ENCODE measurements at regions not wholly inside any gene's neighbourhood (a gene's known extent, or its start where the extent isn't known, plus 50 kb on each side); places are given as distances from the start of the nearest gene placed in this dataset.
"Not testable (repeated sequence)": the region's sequence is repeated elsewhere in the genome, so short reads cannot be mapped to it uniquely, and the experiment has no call there.

DNA sequence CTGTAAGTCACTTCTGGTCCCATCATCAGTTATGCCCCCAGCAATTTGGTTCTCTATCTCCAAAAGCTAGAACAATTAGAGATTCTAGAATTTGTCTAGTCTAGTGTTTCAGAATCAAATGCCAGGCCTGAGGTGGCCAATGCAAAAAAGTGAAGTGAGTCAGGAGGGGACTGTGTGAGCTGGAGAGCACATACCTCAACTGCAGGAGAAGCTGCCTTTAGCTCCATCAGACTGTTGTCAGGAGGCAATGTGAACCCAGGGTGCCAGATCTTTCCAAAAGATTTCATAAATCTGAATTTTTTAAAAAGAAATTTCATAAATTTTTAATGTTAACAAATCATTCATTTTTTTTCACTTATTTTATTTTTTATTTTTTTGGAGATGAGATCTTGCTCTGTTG, 80.7 kb upstream of the EOMES start:
- H3K4me1 ChIP-seq (ENCODE audit: insufficient read depth, low read length, poor library complexity, severe bottlenecking) = no peaks in the 10 kb centered on the region
- no peak for TF ChIP-seq EZH2 (IDR thresholded peaks at IDR 0.05; ENCODE audit: borderline replicate concordance, low read depth, low read length, poor library complexity, severe bottlenecking)
- TF ChIP-seq, protein P1, sequence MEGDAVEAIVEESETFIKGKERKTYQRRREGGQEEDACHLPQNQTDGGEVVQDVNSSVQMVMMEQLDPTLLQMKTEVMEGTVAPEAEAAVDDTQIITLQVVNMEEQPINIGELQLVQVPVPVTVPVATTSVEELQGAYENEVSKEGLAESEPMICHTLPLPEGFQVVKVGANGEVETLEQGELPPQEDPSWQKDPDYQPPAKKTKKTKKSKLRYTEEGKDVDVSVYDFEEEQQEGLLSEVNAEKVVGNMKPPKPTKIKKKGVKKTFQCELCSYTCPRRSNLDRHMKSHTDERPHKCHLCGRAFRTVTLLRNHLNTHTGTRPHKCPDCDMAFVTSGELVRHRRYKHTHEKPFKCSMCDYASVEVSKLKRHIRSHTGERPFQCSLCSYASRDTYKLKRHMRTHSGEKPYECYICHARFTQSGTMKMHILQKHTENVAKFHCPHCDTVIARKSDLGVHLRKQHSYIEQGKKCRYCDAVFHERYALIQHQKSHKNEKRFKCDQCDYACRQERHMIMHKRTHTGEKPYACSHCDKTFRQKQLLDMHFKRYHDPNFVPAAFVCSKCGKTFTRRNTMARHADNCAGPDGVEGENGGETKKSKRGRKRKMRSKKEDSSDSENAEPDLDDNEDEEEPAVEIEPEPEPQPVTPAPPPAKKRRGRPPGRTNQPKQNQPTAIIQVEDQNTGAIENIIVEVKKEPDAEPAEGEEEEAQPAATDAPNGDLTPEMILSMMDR (conservative IDR thresholded peaks at IDR 0.05; ENCODE audit: low read depth, low read length) = no peak
- H3K27ac ChIP-seq (ENCODE audit: low read depth, low read length, poor library complexity, severe bottlenecking) = no peak overlapping the region
- ChIA-PET POLR2A (ENCODE audit: low non-redundant PET) (no interaction called here), CTCF (no interaction called here)
- no peak overlapping the region for H3K4me3 ChIP-seq (ENCODE audit: low read depth, low read length, poor library complexity, severe bottlenecking)
- no peak for DNase-seq (ENCODE audit: low spot score)
- no peaks in the 10 kb centered on the region for H3K27me3 ChIP-seq (replicated peaks; ENCODE audit: insufficient read depth, low read depth, low read length, poor library complexity)
- no peaks in the 10 kb centered on the region for H3K36me3 ChIP-seq (ENCODE audit: insufficient read depth, low read length, poor library complexity, severe bottlenecking)
- intact Hi-C loops (cut with micrococcal nuclease; ENCODE audit: unreplicated experiment) = no loop called here
- no TSS peak for BruUV-seq (replicated peaks)
- no peaks in the 10 kb centered on the region for H3K9me3 ChIP-seq (ENCODE audit: low read depth, low read length, poor library complexity, severe bottlenecking)

DNA sequence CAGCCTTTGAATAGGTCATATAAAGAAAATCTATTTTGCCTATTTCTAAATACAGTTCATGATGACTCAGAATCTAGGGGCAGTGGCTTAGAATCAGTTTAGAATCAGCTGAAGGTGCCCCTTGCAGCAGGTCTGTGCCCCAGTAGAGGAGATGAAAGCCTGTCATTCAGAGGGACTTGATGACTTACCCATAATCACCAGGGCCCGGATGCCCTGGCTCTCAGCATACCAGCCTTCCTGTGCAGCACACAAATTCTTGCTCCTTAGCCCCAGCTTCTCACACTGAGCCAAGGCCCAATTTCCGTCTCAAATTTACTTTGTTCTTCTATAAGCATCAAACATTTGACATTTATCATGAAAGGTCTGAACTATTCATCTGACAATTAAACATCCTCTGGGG, 83.2 kb upstream of the EOMES start:
- no TSS peak for BruUV-seq (replicated peaks)
- H3K4me3 ChIP-seq (ENCODE audit: low read depth, low read length, poor library complexity, severe bottlenecking) = no peak overlapping the region
- intact Hi-C loops (cut with micrococcal nuclease; ENCODE audit: unreplicated experiment) = no loop called here
- no peaks in the 10 kb centered on the region for H3K4me1 ChIP-seq (ENCODE audit: insufficient read depth, low read length, poor library complexity, severe bottlenecking)
- no peaks in the 10 kb centered on the region for H3K36me3 ChIP-seq (ENCODE audit: insufficient read depth, low read length, poor library complexity, severe bottlenecking)
- H3K9me3 ChIP-seq (ENCODE audit: low read depth, low read length, poor library complexity, severe bottlenecking) = no peaks in the 10 kb centered on the region
- no peaks in the 10 kb centered on the region for H3K27me3 ChIP-seq (replicated peaks; ENCODE audit: insufficient read depth, low read depth, low read length, poor library complexity)
- no peak overlapping the region for H3K27ac ChIP-seq (ENCODE audit: low read depth, low read length, poor library complexity, severe bottlenecking)
- POLR2A ChIA-PET (ENCODE audit: low non-redundant PET) = no interaction called here
- TF ChIP-seq EZH2 (IDR thresholded peaks at IDR 0.05; ENCODE audit: borderline replicate concordance, low read depth, low read length, poor library complexity, severe bottlenecking) = no peak
- TF ChIP-seq, protein P1 (conservative IDR thresholded peaks at IDR 0.05; ENCODE audit: low read depth, low read length) = no peak
- CTCF ChIA-PET = no interaction called here
- DNase-seq (ENCODE audit: low spot score) = no peak

DNA sequence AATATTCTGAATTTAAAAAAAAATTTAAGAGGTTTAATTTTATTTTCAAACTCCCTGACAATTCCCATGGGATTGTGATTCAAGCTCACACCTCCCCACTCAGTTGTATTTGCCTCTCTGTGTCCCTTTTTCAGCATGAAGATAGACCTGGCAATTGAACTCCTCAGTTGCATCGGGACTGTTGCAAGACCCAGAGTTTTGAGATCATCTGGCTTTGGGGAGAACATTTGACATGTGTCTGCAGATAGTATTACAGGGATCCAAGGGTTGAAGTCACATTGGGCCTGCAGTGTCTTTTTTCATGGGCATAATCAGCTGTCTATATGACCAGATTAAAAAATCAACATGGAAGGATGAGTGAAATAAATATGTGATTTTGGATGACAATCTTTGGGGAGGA, 91.1 kb upstream of the EOMES start:
- TF ChIP-seq, protein P1 (conservative IDR thresholded peaks at IDR 0.05; ENCODE audit: low read depth, low read length) = no peak
- no peak for TF ChIP-seq EZH2 (IDR thresholded peaks at IDR 0.05; ENCODE audit: borderline replicate concordance, low read depth, low read length, poor library complexity, severe bottlenecking)
- Histone ChIP-seq H3K4me1 (ENCODE audit: insufficient read depth, low read length, poor library complexity, severe bottlenecking) (no peaks in the 10 kb centered on the region), H3K9me3 (ENCODE audit: low read depth, low read length, poor library complexity, severe bottlenecking) (no peaks in the 10 kb centered on the region), H3K4me3 (ENCODE audit: low read depth, low read length, poor library complexity, severe bottlenecking) (no peak overlapping the region), H3K27ac (ENCODE audit: low read depth, low read length, poor library complexity, severe bottlenecking) (no peak overlapping the region), H3K36me3 (ENCODE audit: insufficient read depth, low read length, poor library complexity, severe bottlenecking) (no peaks in the 10 kb centered on the region), H3K27me3 (replicated peaks; ENCODE audit: insufficient read depth, low read depth, low read length, poor library complexity) (no peaks in the 10 kb centered on the region)
- CTCF ChIA-PET = no interaction called here
- intact Hi-C loops (cut with micrococcal nuclease; ENCODE audit: unreplicated experiment) = no loop called here
- POLR2A ChIA-PET (ENCODE audit: low non-redundant PET) = no interaction called here
- no peak for DNase-seq (ENCODE audit: low spot score)
- BruUV-seq (replicated peaks) = no TSS peak

DNA sequence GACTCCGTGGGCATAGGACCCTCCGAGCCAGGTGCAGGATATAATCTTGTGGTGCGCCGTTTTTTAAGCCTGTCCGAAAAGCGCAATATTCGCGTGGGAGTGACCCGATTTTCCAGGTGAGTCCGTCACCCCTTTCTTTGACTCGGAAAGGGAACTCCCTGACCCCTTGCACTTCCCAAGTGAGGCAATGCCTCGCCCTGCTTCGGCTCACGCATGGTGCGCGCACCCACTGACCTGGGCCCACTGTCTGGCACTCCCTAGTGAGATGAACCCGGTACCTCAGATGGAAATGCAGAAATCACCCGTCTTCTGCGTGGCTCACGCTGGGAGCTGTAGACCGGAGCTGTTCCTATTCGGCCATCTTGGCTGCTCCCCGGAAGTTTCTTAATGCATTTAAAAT, 99.5 kb upstream of the EOMES start:
- POLR2A ChIA-PET (ENCODE audit: low non-redundant PET); CTCF ChIA-PET; H3K27ac ChIP-seq (ENCODE audit: low read depth, low read length, poor library complexity, severe bottlenecking); H3K9me3 ChIP-seq (ENCODE audit: low read depth, low read length, poor library complexity, severe bottlenecking); H3K36me3 ChIP-seq (ENCODE audit: insufficient read depth, low read length, poor library complexity, severe bottlenecking); H3K4me1 ChIP-seq (ENCODE audit: insufficient read depth, low read length, poor library complexity, severe bottlenecking); DNase-seq (ENCODE audit: low spot score); BruUV-seq (replicated peaks); H3K4me3 ChIP-seq (ENCODE audit: low read depth, low read length, poor library complexity, severe bottlenecking); intact Hi-C loops (cut with micrococcal nuclease; ENCODE audit: unreplicated experiment); H3K27me3 ChIP-seq (replicated peaks; ENCODE audit: insufficient read depth, low read depth, low read length, poor library complexity): not testable (repeated sequence)
